HS-5 (cell line): ENCODE measurements at regions not wholly inside any gene's neighbourhood (a gene's known extent, or its start where the extent isn't known, plus 50 kb on each side); places are given as distances from the start of the nearest gene placed in this dataset.

Experiments
- DNase-seq: peaks from one replicate; pipeline ENCODE4 v3.0.0-alpha.2; 2012; ENCODE audit warnings: low read depth

GRCh38 chr10:105370692-105371091 lies 729.6 kb downstream of the SORCS3 start:
- DNase-seq: no peak

DNA sequence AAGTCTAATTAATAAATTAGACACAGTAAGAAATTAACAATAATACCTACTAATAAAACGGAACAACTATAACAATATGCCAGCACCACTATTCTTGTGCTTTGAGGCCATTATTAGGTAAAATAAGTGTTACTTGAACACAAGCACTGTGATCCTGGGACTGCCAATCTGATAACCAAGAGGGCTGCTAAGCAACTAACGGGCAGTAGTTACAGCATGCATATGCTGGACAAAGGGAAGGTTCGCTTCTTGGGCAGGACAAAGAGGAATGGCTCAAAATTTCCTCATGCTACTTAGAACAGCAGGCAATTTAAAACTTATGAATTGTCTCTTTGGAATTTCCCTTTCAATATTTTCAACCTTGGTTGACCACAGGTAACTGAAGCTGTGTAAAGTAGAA lies 718.6 kb downstream of the SORCS3 start:
- DNase-seq: no peak

GRCh38 chr10:105358911-105359310 lies 717.8 kb downstream of the SORCS3 start:
- DNase-seq: peak; percentile 13

DNA sequence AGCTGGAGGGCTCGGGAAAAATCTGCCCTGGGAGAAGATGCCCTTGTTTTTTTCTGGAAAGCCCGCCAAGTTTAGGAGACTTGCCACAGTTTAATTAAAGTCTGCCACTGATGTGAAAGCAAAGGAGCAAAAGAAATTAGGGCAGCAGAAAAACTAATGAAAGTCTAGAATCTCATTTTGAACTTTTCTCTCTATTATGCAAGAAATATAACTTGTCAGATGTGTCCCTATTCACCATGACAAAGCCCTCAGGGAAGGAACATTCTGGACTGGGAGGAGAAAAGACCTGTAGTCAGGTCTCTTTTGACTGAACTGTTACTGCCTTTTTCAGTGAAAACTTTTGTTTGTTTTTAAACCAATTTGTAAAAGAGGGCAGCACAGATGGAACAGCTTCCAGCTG lies 715.5 kb downstream of the SORCS3 start:
- no peak for DNase-seq

DNA sequence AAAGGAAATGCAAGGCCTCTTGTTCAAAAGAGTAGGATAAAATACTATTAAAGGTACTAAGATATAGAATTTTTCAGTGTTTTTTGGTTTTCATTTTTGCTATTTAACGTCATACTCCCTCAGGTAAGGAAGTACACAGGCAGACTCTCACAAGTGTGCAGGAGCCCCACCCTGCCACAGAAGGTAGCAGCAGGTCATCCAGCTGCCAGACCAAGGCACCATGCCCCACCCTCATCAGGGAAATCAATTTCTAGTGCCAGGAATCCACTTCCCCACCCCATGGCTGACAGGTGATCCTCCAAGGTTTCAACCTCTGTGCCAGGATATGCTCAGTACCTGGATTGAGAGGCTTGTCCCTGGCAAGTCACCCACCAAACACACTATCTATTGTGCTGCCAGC lies 712.9 kb downstream of the SORCS3 start:
- DNase-seq: no peak

DNA sequence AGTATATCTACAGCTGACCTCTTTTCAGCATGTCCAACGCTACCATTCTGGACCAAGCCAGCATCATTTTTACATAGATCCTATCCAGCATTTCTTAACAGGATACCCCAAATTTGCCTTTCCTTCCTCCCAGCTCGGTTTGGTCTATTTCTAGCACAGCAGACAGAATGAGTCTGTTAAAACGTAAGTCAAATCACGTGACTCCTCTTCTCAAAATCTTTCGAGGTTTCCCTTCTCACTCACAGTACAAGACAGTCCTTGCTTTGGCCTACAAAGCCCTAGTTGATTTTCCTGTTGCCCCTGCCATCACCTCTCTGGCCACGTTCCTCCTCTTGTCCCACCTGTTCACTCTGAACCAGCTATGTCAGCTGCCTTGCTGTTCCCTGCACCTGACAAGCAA lies 711.7 kb downstream of the SORCS3 start:
- DNase-seq: no peak

DNA sequence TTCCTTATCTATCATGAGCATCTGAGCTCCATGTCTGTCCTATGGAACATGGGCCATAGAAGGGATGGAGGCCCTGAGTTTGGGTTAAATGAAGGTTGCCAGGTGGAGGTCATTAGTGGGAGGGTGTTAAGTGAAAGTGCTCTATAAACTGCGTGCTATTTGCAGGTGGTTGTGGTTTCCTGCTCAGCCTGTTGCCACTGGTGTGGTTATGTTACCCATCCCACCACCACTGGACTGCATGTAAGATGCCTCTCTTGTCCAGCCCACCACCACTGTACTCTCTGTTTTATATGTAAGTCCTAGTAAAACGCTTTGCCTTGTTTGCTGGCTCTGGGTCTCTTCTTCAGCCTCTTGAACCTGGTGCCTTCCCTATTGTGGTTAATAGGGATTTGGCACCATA lies 711.2 kb downstream of the SORCS3 start:
- DNase-seq: no peak

- no peak for DNase-seq
These were observed 710.1 kb downstream of the SORCS3 start for GRCh38 chr10:105351187-105351586.

- DNase-seq: no peak
These were observed 706.4 kb downstream of the SORCS3 start for GRCh38 chr10:105347487-105347886.

DNA sequence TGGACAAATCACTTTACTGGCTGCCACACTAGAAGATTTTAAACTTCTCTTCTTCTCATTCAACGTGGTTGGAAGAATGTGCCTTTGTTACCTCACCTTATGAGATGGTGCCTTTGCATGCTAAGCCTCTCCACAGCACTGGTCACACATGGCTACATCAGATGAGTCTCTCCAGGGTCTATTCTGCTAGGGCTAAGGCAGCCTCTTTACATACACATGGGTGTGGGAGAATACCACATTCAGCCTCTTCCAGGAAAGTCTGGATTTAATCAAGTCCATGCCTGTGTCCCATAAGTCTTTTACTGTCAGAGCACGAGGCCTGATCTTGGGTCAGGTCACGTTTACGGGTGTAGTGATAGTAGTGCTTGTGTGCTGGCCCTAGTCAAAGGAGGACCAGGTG lies 701.5 kb downstream of the SORCS3 start:
- no peak for DNase-seq

- DNase-seq: no peak
These were observed 698.6 kb downstream of the SORCS3 start for GRCh38 chr10:105339669-105340068.

DNA sequence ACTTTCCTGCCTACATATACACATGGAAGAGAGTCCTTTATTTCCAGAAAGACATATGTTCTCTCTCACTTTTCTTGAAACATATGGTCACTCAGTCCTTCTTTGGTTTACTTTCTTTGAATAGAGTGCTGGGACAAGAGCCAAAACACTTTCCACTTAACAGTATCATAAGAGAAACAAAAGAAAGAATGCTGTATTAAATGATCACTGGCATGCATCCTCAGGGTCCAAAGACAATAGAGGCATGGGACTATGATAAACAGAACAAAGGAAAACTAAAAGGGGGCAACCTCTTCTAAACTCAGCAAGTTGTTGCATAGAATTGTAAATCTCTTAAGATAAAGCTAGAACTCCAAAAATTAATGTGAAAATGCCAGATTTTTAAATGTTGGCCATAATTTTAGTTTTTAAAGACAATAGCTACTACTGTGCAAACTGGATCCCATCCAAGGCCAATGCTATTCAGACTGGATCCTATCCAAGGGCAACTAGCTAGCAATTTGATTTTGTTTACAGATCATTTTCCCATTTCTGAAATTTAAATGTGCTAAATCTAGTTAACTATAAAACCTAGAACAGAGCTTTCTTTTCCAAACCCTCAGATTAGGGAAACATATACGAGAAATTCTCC lies 687.5 kb downstream of the SORCS3 start:
- no peak for DNase-seq
